ENCODE measurements at regions not wholly inside any gene's neighbourhood (a gene's known extent, or its start where the extent isn't known, plus 50 kb on each side); places are given as distances from the start of the nearest gene placed in this dataset.

DNA sequence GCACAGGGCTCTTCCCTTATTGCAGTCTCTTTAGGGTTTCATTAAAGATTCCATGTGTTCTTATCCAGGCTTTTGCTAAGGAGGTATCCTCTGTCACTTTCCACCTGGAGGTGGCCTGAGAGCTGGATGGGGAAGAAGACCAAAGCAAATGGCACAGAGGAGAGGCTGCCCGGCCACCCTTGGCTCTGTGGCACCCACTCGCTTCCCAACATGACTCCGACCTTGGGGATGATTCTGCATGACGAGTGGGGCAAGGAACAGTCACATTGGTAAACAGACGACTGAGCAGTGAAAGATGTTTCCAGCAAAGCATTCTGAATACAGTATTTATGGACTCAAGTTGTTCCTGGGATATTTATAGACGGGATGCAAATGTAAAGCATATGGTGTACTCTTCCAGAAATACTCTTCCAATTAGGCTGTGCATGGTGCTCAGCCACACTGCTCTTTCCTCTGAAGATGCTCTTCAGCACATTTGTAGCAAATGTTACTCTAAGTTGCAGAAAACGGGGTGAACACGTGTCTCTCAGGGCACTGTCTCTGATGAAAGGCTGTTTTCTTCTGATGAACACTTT lies 377.1 kb upstream of the HS6ST1 start:
- no peak overlapping the region for H3K4me3 ChIP-seq (ENCODE audit: low read depth, low read length)
- no peak for DNase-seq (ENCODE audit: low read depth)
- TF ChIP-seq, protein P1, sequence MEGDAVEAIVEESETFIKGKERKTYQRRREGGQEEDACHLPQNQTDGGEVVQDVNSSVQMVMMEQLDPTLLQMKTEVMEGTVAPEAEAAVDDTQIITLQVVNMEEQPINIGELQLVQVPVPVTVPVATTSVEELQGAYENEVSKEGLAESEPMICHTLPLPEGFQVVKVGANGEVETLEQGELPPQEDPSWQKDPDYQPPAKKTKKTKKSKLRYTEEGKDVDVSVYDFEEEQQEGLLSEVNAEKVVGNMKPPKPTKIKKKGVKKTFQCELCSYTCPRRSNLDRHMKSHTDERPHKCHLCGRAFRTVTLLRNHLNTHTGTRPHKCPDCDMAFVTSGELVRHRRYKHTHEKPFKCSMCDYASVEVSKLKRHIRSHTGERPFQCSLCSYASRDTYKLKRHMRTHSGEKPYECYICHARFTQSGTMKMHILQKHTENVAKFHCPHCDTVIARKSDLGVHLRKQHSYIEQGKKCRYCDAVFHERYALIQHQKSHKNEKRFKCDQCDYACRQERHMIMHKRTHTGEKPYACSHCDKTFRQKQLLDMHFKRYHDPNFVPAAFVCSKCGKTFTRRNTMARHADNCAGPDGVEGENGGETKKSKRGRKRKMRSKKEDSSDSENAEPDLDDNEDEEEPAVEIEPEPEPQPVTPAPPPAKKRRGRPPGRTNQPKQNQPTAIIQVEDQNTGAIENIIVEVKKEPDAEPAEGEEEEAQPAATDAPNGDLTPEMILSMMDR (IDR thresholded peaks at IDR 0.05; ENCODE audit: insufficient read depth, low read depth, low read length), result no peak

DNA sequence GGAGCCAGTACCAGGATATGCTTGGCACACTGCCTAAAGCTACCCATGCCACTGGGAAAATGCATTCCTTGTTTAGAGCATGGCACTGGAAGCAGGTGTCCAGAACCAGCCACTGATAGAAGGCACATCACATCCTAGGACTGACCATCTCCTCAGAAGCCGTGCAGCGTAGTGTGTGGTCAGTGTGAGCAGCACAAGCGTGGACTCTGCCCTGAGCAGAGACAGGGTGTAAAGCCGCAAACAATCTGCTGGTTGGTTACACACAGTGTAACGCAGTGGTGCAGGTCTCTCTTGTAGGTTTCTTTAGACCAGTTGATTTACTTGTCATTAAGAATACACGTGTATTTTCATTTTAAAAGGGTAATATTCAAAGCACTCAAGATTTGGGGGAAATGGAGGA lies 377.8 kb upstream of the HS6ST1 start:
- TF ChIP-seq, protein P1 (IDR thresholded peaks at IDR 0.05; ENCODE audit: insufficient read depth, low read depth, low read length), result no peak

DNA sequence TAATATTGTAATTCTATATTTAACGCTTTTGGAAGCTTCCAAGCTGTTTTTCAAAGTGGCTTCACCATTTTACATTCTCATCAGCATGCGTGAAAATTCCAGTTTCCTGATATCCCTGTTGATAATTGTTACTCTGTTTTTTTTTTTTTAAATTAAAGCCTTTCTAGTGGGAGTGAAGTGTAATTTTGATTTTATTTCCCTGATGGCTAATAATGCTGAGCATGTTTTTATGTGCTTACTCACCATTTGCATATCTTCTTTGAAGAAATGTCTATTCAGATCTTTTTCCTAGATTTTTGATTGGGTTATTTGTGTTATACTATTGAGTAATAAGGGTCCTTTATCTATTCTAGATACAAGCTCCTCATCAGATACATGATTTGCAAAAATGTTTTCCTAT lies 382.8 kb upstream of the HS6ST1 start:
- no peak for DNase-seq (ENCODE audit: low read depth)
- TF ChIP-seq, protein P1 (IDR thresholded peaks at IDR 0.05; ENCODE audit: insufficient read depth, low read depth, low read length), result no peak
- no peak overlapping the region for H3K4me3 ChIP-seq (ENCODE audit: low read depth, low read length)

More for the DNA sequence above, 377.8 kb upstream of the HS6ST1 start:
- H3K4me3 ChIP-seq (ENCODE audit: low read depth, low read length), result no peak overlapping the region
- no peak for DNase-seq (ENCODE audit: low read depth)

DNA sequence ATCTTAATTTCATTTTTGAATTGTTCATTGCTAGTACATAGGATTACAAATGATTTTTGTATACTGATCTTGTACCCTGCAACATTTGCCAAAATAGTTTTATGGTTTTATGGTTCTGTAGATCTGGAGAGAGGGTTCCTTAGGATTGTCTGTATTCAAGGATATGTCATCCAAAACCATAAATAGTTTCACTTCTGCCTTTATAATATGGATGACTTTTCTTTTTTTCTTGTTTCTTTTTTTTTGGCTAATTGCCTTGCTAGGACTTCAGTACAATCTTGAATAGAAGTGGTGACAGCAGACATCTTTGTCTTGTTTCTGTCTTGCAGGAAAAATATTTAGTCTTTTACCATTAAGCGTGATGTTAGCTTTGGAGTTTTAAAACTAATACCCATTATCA lies 383.9 kb upstream of the HS6ST1 start:
- no peak overlapping the region for H3K4me3 ChIP-seq (ENCODE audit: low read depth, low read length)
- DNase-seq (ENCODE audit: low read depth), result no peak
- TF ChIP-seq, protein P1 (IDR thresholded peaks at IDR 0.05; ENCODE audit: insufficient read depth, low read depth, low read length), result no peak

DNA sequence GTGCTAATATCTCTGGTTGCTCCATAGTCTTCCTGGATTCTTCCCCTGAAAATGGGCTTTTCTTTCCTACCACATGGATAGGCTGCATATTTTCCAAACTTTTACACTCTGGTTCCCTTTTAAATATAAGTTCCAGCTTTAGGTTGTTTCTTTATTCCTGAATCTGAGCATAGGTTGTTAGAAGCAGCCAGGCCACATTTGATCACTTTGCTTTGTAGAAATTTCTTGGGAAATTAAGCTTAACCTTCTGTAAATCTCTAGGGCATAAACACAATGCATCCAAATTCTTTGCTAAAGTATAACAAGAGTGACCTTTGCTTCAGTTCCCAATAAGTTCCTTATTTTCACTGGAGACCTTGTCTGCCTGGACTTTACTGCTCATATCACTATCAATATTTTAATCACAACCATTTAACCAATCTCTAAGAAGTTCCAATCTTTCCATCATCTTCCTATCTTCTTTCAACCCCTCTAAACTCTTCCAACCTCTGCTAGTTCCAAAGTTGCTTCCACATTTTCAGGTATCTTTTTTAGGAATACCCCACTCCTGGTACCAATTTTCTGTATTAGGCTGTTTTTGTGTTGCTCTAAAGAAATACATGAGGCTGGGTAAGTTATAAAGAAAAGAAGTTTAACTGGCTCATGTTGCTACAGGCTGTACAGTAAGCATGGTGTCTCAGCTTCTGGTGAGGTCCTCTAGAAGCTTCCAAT lies 389.6 kb upstream of the HS6ST1 start:
- TF ChIP-seq, protein P1 (IDR thresholded peaks at IDR 0.05; ENCODE audit: insufficient read depth, low read depth, low read length), result no peak
- no peak for DNase-seq (ENCODE audit: low read depth)
- no peak overlapping the region for H3K4me3 ChIP-seq (ENCODE audit: low read depth, low read length)

DNA sequence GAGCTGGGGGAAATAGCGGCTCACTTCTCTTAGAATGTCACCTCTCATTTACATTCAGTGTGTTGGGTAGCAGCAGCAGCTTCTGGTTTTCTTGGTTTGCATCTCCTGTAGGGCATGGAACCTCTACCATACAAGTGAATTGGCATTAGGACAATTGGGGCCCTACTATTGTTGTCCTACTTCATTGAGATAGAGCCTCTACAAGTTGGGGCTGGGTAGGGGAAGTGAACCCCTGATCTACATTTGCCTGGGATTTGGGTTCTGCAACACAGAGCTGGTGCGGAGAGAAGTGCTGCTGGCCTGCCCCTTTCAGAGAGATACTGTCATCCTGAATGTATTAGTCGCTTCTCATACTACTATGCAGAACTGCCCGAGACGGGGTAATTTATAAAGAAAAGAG lies 391.6 kb upstream of the HS6ST1 start:
- H3K4me3 ChIP-seq (ENCODE audit: low read depth, low read length), result no peak overlapping the region
- TF ChIP-seq, protein P1 (IDR thresholded peaks at IDR 0.05; ENCODE audit: insufficient read depth, low read depth, low read length), result no peak
- no peak for DNase-seq (ENCODE audit: low read depth)

Data from fibroblast of villous mesenchyme (primary cell).